NCI-H82 treated with DMSO at 0.1 percent for 48 hours (cell line): ENCODE measurements at regions not wholly inside any gene's neighbourhood (a gene's known extent, or its start where the extent isn't known, plus 50 kb on each side); places are given as distances from the start of the nearest gene placed in this dataset.

Experiments
- DNase-seq: peaks from one replicate; lab custom pipeline; 2025; ENCODE audit not compliant: unreplicated experiment; lab: John Stamatoyannopoulos, UW

DNA sequence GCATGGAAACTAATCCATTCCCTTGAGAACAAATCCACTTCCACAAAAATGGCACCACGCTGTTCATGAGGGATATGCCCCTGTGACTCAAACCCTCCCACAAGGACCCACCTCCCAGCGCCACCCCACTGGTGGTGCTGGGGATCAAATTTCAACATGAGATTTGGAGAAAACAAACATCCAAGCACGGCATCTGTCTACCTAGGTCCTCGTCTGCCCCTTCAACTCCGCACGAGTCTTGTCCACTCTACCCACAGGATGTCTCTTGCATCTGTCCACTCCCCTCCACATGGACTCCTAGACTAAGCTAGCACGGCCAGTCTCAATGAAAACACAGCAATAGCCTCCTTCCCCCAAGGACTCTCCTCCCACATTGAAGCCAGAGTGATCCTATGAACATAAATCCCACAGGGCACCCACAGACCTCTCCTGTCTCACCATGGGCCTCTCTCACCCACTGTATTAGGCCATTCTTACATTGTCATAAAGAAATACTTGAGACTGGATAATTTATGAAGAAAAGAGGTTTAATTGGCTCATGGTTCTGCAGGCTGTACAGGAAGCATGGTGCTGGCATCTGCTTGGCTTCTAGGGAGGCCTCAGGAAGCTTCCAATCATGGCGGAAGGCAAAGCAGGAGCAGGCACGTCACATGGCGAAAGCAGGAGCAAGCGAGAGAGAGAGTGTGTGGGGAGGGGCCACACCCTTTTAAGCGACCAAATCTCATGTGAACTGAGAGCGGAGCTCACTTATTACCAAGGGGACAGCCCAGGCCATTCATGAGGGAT is 101.4 kb downstream of the TOMM20 start:
- DNase-seq = no peak

DNA sequence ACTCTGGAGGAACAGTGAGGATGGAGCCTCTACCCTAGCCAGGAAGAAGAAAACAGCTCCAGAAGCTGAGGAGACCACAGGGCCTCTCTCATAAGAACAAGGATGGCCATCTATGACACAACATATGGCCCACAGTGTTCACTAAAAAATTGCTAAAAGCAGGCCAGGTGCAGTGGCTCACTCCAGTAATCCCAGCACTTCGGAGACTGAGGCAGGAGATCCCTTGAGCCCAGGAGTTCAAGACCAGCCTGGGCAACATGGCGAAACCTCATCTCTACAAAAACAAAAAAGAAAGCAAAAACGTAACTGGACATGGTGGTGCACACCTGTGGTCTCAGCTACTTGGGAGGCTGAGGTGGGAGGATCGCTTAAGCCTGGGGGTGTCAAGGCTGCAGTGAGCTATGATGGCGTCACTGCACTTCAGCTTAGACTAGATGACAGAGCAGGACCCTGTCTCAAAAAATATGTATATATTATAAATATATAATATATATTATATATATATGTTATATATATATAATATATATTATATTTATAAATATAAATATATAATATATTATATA is 103.1 kb downstream of the TOMM20 start:
- DNase-seq = no peak

DNA sequence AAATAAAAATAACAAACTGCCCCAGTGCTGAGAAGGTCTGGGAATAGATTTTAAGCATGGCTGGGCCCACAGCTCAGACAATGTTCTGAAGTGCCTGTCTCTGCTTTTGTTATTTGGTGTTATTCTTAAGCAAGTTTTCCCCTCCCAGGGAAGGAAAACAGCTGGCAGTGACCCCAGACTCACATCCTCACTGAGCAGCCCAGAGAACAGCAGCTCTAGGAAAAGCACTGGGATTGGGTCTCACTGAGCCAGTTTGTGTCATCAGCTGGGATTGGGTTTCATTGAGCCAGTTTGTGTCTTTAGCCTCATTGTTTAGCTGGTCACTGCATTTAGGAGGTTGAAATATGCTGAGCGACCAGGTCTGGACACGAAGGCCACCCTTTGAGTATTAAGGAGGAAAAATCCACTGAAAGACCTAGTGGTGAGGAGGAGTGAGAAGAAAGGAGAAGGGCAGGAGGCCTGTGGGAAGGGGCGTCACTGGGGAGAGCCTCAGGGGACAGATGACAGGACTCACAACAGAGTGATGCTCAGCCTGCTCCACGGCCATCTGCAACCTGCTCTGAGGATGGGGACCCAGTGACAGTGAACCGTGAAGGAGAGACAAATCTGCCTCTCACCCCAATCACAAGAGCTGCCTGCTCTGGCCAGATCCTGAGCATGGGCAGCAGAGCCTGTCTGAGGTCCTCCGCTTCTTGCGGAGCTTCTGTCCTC is 103.8 kb downstream of the TOMM20 start:
- DNase-seq = no peak

DNA sequence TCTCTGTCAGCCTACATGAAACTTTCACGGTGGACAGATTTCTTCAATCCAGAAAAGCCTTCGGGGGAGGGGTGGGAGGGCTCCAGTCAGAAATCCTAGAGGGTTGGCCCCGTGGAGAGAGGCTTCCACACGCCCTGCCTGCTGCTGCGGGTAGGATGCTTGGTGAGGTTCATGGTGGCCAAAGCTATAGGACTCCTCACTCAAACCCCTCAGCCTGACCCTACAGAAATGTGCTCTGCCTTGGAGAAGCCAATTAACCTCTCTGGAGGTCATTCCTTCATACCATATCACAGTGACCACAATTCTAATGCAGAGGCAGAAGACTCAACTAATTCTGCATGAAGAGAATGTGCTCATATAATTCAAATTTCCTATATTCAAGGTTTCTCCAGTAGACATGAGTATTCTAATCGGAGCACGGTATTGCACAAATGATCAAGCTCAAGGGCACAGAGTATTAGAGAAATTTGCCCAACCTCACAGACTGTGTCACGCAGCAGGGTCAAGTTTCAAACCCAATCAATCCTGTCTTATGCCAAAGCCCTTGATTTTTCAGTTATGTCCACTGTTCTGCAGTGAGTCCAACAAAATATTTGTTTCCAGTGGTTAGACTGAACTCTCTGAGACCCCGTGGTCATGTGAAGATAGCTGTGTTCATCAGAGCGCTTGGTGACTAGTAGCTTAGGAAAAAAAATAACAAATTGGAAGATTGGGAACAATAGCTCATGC is 104.8 kb downstream of the TOMM20 start:
- DNase-seq = no peak

DNA sequence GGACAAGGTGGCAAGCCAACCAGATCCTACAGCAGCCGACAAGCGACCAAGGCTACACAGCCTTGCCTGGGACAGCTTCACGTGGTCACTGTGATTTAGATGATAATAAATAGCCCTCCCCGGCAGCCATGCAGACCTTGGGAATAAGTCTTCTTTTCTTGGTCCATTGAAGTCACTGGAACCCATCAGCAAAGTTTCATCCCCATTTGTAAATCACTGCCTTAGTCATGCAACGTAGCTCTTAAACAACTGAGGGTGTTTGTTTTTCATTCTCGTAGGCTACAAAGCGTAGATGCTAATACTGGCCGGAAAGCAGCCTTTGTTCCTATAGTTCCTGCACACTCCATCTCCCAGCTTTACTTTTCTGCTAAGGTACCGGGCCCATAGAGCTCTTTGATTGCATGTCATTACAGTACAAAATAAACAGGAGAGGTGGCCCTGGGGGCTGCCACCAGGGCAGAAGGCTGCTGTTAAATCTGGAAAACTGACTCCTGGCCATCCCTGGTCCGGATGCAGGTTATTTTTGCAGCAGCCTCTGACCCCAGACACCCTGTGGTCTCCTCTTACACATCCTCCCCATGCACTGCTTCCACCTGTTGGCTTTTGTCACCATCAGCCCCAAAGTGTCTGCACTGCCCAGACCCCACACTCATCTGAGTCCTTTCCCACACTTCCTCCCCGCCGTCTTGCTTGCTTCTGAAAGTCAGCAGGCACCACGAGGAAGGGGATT is 105.5 kb downstream of the TOMM20 start:
- DNase-seq = no peak

DNA sequence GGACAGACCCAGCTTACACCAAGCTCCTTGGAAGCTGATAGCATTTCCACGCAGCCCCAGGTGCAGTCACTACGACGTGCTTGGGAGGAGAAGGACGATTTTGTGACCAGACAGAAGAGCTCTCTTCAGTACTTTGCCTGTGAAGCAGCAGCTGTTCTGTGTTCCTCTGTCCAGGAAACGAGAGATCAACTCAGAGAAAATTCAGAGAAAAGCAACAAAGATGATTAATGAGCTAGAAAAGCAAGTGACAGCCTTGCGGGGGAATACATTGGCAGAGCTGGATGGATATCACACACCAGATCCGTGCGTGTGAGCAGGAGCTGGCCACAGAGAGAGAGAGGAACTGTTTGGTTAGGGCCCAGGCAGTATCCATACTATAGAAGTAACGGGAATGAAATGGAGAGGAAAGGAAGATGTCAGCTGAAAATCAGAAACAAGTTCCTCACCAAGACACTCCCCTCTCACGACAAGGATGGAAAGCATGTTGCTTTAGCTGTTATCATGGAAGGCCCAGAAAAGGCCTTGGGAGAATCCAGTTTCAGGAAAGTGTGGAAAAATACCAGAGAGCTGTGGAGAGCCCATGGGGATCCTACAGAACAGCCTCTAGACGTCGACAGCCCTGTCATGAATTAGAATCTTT is 106.2 kb downstream of the TOMM20 start:
- no peak for DNase-seq

DNA sequence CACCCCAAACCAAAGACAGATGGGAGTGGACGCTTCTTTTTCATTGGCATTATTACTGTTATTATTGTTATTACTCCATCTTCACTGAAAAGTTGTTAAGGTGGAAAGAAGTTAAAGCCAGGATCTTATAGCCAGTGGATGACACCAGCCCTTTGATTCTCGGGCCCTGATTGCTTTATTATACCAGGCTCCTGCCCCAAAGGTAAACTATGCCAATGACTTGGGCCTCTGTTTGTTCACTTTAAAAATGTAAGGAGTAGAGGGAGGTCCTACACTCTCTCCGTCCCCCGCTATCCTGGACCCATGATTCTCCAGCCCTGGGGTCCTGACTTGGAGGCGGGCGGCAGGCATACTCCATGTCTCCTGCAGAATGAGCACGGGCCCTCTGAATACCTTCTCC is 106.8 kb downstream of the TOMM20 start:
- DNase-seq = no peak

DNA sequence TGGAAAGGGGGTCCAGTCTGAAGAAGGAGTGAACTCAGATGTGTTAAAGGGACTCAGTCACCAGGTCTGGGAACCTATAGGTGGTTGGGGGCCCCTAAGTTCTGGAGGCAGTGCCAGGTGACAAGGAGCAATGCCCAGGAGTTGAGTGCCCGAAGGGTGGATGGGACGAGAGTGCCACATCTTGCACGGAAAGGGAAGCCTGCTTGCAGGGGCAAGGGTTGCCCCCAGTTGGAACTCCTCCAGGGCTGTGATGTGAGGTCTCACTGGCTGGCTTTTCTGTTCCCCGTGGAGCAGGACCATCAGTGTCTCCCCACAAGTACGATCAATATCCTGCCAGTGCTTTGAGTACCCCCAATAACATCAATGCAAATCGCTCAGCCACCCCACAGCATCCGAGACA is 107.3 kb downstream of the TOMM20 start:
- DNase-seq = no peak

DNA sequence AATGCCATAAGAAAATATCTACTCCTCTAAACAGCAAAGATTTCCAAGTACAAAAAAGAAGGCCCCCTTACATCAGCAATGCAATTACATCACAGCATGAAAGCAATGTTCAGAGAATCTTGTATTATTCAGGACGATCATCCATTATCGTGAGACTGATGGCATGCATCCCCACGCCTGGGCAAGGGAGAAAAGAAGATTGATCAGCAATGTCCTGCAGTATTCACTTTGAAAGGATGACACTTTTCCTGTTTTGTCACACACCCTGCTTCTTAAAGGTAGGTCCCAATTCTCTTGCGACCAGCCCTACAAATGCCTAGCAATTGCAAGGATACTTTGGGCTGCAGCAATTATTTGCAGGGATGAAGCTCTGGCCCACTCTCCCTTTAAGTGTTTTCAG is 108.7 kb downstream of the TOMM20 start:
- DNase-seq = no peak

DNA sequence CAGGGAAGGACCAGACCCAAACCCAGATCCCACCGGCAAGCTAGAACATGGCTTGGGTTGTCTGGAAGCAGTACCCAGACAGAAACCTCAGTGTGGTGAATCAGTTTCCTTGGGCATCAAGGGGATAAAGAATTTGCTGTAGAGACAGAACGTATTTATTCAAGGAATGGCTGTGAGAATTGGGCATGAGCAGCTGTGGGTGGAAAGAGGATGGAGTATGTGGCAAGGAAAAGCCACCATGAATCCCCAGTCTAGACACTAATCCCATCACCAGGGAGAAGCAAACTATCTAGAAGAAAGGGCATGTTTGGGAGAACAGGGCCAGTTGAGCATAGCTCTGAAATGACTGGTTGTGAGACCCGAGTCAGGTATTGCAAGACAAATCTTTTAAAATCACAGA is 109.2 kb downstream of the TOMM20 start:
- DNase-seq = no peak

DNA sequence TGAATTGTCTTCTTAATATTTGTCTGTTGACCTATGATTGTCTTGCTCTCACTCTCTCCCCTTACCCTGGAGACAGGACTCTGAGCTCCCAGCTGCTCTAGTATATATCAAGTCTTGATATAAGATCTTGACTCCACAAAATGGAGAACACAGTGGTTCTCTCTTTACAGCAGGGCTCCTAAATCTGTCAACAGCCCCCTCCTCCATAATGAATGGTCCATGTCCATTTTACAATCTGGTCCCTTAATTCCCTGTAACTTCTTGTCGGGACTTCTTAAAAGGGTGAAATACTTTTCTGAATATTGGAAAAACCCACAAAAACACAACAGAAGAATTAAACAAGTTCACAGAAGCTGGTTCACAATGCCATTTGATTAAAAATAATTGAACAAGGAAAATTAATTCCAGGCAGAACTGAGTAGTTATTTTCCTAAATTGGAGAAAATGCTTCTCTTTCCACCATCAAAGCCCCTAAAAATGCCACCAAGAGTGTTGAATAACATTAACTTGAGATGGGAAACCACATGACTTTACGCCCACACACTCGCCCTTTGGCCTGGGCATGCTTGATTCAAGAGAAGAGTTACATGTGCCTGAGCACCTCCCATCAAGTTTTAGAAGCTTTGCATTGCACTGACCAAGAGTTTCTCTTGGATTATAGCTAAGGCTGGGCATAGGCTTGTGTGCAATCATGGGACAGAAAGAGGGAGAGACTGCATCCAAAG is 109.8 kb downstream of the TOMM20 start:
- DNase-seq = no peak

DNA sequence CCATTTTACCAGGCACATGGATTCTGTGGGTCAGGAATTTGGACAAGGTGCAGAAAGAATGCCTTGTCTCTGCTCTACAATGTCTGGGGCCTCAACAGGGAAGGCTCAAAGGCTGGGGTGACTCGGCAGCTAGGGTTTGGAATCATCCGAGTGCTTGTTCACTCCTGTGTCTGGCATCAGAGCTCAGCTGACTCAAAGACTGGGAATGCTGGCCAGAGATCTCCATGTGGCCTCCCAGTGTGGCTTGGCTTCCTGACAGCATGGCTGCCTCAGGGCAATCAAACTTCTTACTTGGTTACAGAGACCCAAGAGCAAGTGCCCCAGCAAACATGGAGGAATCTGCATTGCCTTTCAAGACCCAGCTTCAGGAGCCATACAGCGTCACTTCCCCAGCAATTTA is 110.5 kb downstream of the TOMM20 start:
- no peak for DNase-seq

DNA sequence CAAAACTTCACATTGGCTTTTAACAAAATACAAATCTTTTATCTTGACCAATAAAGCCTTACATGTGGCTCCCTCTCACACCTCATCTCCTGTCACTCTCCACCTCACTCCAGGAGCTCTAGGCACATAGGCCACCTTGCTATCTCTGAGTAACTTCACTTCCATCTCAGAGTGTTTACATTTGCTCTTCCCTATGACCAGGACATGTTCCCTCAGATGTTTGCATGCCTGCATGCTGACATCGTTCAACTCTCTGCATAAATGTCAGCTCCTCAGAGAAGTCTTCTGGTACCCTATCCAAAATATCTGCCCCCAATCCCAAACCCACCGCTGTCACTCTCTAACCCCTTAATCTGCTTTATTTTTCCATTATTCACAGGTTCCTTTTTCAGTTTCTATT is 110.9 kb downstream of the TOMM20 start:
- no peak for DNase-seq

DNA sequence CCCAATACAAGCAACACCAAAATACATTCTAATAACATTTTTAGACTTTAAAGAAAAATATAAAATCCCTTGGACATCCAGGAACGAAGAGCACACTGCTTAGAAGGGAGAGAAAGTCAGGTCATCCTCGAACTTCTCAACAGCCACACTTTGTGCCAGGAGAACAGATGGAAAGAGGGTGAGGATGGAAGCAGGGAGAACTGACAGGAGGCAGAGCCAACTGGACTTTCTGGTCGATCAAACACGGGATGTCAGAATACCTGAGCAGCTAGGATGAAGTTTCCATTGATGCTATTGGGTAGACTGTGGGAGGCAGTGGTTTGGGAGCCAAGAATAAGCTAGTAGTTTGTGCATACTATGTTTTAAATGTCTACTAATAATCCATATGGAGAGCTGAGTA is 111.4 kb downstream of the TOMM20 start:
- no peak for DNase-seq

DNA sequence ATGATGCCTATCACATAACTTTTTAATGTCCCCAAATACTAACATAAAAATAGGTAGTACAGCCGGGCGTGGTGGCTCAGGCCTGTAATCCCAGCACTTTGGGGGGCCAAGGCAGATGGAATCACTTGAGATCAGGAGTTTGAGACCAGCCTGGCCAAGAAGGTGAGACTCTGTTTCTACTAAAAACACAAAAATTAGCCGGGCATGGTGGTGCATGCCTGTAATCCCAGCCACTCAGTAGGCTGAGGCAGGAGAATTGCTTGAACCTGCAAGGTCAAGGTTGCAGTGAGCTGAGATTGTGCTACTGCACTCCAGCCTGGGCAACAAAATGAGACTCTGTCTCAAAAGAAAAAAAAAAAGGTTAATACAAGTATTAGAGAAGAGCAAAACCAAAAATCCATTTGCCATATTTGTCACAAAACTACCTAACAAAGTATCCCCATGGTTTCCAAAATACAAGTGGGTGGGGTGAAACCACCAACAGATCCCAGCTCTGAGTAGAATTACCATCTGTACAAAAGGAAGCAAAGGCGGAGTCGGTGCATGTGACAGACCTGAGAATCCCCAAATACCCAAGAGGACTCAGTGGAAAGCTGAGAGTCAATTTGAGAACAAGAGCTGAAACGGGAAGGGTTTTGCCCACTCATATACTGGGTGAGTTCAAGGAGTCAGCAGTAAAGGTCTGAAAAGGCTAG is 113.2 kb downstream of the TOMM20 start:
- DNase-seq = no peak

DNA sequence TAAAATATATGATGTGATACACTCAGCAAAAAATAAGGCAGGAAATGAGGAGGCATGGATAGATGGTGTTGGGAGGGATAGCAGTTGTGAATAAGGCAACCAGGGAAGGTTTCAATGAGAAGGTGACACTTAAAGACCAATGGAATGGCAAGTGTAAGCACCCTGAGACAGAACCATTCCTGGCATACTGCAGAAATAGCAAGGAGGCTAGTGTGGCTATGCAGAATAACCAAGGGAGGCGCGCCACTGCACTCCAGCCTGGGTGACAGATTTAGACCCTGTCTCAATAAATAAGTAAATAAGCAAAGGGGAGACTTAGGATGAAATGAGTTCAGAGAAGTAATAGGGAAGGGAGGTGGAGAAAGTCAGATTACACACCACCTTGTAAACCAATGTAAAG is 113.9 kb downstream of the TOMM20 start:
- no peak for DNase-seq

DNA sequence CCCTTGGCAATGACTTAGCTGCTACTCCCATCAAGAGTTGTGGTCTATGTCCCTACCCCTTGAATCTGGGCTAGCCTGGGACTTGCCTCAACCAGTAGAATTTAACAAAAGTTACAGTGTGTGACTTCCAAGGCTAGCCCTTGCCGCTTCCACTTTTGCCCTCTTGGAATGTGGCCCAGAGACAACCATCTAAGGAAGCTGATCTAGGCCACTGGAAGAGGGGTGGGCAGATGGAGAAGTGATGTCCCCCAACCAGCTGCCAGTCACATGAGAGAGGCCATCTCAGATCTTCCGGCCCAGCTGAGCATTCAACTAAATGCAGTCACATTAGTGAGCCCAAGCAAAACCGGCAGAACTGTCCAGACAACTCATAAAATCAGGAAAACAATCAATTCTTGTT is 115.1 kb downstream of the TOMM20 start:
- no peak for DNase-seq

DNA sequence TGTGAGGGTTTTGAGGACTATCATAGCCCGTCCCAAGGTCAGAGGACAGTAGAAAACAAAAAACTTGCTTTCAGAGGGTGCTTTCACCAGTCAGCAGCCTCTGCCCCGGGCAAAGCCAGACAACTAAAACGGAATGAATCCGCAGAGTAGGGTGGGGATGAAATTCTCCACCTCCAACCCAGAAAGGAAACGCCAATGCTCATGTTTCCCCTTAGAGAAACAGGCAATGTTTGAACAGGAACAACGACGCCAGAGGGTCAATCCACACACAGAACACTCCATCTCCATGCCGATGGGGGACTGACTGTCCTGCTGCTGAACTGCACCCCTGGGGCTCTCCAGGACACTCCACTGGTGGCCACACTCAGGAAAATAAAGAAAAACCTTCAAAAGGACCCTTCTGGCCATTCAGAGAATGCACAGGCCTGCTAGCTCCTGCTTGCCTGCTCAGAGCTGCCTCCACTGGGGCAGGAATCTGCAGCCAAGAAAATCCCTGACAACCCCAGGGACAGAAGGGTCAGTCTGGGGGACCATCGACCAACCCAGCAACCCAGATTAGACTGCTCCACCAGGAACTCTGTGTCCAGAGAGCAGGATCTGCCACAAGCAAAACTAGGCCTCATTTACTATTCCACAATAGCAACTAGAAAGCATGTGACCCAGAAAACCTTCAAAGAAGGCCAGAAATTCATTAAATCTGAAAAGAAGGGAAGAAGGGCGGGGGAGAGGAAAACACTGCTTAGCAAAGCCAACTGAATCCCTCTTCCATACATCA is 116.0 kb downstream of the TOMM20 start:
- DNase-seq = no peak
